ENCODE measurements at regions not wholly inside any gene's neighbourhood (a gene's known extent, or its start where the extent isn't known, plus 50 kb on each side); places are given as distances from the start of the nearest gene placed in this dataset.

DNA sequence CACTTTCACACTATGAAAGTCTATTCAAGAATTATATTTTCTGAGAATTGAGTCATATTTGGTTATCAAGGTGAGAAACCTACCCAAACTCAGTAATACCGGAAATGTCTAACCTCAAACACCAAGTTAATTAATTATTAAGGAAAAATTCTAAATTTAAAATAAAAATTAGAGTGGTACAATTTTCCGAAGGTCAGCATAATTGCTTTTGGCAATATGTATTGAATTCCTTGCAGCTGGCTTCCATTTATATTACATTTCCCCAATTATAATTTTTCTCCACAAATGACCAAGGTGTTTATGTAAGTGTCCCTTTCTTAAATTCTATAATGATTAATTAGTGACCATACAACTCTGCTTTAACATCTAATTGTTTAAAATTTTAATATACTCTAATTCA is 316.0 kb upstream of the IRAK1BP1 start:
- H3K27ac ChIP-seq: no peak overlapping the region
- H3K36me3 ChIP-seq: no peaks in the 10 kb centered on the region
- H3K27me3 ChIP-seq: no peaks in the 10 kb centered on the region
- no peak for DNase-seq
- H3K4me3 ChIP-seq: no peak overlapping the region
- peaks cover 0 to 5% (median 0%) of the 10 kb centered on the region in 4 donors for H3K9me3 ChIP-seq
- TF ChIP-seq POLR2A (IDR thresholded peaks at IDR 0.05): no peak
- TF ChIP-seq, protein P1, sequence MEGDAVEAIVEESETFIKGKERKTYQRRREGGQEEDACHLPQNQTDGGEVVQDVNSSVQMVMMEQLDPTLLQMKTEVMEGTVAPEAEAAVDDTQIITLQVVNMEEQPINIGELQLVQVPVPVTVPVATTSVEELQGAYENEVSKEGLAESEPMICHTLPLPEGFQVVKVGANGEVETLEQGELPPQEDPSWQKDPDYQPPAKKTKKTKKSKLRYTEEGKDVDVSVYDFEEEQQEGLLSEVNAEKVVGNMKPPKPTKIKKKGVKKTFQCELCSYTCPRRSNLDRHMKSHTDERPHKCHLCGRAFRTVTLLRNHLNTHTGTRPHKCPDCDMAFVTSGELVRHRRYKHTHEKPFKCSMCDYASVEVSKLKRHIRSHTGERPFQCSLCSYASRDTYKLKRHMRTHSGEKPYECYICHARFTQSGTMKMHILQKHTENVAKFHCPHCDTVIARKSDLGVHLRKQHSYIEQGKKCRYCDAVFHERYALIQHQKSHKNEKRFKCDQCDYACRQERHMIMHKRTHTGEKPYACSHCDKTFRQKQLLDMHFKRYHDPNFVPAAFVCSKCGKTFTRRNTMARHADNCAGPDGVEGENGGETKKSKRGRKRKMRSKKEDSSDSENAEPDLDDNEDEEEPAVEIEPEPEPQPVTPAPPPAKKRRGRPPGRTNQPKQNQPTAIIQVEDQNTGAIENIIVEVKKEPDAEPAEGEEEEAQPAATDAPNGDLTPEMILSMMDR (IDR thresholded peaks at IDR 0.05): no peak
- no peaks in the 10 kb centered on the region for H3K4me1 ChIP-seq

- H3K9me3 ChIP-seq: peaks cover 0 to 5% (median 0%) of the 10 kb centered on the region in 4 donors
- H3K4me1 ChIP-seq: no peaks in the 10 kb centered on the region
- no peak for TF ChIP-seq POLR2A (IDR thresholded peaks at IDR 0.05)
- TF ChIP-seq, protein P1 (IDR thresholded peaks at IDR 0.05): no peak
- no peak for DNase-seq
- H3K36me3 ChIP-seq: no peaks in the 10 kb centered on the region
- H3K27ac ChIP-seq: no peak overlapping the region
- H3K27me3 ChIP-seq: no peaks in the 10 kb centered on the region
- H3K4me3 ChIP-seq: no peak overlapping the region
Observed at GRCh38 chr6:78552435-78552834, 314.9 kb upstream of the IRAK1BP1 start.

DNA sequence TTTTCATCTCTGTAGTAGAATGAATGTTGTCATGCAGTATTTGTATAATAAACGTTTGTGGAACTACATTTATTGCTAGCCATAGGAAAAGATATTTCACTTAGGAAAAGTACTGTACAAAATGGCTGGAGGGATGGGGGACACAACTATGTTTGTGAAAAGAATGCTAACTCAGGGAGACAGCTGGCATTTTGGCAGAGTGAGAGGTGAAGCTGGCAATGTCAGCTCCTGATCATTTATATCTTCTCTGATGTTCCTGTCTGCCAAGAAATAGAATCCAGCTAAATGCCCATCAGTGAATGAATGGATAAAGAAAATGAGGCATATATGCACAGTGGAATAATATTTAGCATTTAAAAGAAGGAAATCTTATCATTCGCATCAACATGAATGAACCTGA is 313.0 kb upstream of the IRAK1BP1 start:
- DNase-seq: no peak
- Histone ChIP-seq H3K9me3 (peaks cover 0 to 5% (median 0%) of the 10 kb centered on the region in 4 donors), H3K27me3 (no peaks in the 10 kb centered on the region), H3K4me1 (no peaks in the 10 kb centered on the region), H3K4me3 (no peak overlapping the region), H3K36me3 (no peaks in the 10 kb centered on the region), H3K27ac (no peak overlapping the region)
- TF ChIP-seq, protein P1 (IDR thresholded peaks at IDR 0.05): no peak
- TF ChIP-seq POLR2A (IDR thresholded peaks at IDR 0.05): no peak

DNA sequence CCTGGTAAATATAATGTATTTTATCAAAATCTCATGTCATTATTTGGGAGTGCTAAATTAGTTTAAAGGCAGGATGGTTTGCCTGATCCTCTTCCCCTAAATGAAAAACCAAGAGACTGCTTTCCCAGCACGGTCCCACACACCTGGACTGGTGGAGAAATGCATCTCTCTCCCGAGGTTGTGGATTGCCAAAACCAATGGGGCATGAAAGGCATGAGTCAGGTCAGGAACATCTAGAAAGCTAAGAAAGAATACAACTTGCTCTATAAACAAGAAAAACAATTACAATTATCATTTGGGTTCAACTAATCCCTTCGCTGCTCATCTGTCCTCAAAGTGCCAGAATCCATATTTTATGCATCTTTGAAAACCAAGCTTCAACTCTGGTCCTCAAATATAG is 308.3 kb upstream of the IRAK1BP1 start:
- no peak for DNase-seq
- Histone ChIP-seq H3K27me3 (no peaks in the 10 kb centered on the region), H3K4me3 (no peak overlapping the region), H3K9me3 (no peaks in the 10 kb centered on the region), H3K36me3 (no peaks in the 10 kb centered on the region), H3K4me1 (no peaks in the 10 kb centered on the region), H3K27ac (no peak overlapping the region)
- TF ChIP-seq POLR2A (IDR thresholded peaks at IDR 0.05): no peak
- TF ChIP-seq, protein P1 (IDR thresholded peaks at IDR 0.05): no peak

GRCh38 chr6:78561015-78561414 is 306.3 kb upstream of the IRAK1BP1 start:
- no peak for DNase-seq
- Histone ChIP-seq H3K9me3 (no peaks in the 10 kb centered on the region), H3K27ac (no peak overlapping the region), H3K4me3 (no peak overlapping the region), H3K27me3 (no peaks in the 10 kb centered on the region), H3K36me3 (no peaks in the 10 kb centered on the region), H3K4me1 (no peaks in the 10 kb centered on the region)
- TF ChIP-seq, protein P1 (IDR thresholded peaks at IDR 0.05): no peak
- TF ChIP-seq POLR2A (IDR thresholded peaks at IDR 0.05): no peak

DNA sequence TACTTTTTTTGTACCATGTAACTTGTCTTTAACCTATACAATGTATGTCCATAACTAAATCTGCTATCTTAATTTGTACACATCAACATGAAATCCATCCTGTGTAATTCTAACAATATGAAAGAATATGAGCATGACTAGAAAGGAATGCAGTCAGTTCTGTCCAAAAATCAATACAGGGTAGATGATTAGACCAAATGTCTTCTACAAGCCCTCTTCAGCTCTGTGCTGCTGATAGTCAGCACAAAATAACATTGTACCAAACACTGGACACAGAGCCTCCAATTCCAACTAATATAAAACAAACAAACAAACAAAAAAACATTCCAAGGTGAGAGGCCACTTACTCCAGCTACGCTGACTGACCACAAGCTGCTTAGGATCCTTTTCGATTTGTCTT is 301.4 kb upstream of the IRAK1BP1 start:
- Histone ChIP-seq H3K36me3 (no peaks in the 10 kb centered on the region), H3K4me3 (no peak overlapping the region), H3K4me1 (no peaks in the 10 kb centered on the region), H3K27ac (no peak overlapping the region), H3K27me3 (no peaks in the 10 kb centered on the region), H3K9me3 (no peaks in the 10 kb centered on the region)
- DNase-seq: no peak
- TF ChIP-seq, protein P1 (IDR thresholded peaks at IDR 0.05): no peak
- TF ChIP-seq POLR2A (IDR thresholded peaks at IDR 0.05): no peak

All from Peyer's patch (tissue), 4 donors.